ENCODE measurements at regions not wholly inside any gene's neighbourhood (a gene's known extent, or its start where the extent isn't known, plus 50 kb on each side); places are given as distances from the start of the nearest gene placed in this dataset.

DNA sequence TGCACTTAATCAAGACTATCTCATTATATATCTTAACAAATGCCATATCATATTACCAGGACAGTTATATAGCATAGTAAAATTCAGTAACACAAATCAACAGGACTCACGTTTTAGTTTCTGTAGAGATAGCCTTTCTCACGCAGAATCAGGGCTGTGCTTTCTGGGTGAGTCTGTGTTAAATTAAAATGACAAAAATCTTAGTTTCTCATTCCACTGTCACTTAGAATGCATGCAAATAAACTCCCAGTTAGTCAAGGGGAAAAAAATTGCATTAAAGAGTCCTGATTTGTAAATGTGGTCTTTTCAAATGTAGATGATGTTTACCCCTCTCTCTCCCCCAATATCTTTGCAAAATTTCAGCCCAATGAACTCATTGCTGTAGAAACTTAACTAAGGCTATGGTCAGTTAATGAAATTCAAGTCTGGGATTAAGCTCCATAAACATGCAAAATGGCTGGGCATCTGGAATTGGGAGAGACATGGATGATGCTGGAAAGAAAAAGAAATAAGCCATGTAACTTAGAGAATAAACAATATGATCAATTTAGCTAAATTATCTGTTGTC, 77.8 kb upstream of the MGAT4C start:
- TF ChIP-seq, protein P1, sequence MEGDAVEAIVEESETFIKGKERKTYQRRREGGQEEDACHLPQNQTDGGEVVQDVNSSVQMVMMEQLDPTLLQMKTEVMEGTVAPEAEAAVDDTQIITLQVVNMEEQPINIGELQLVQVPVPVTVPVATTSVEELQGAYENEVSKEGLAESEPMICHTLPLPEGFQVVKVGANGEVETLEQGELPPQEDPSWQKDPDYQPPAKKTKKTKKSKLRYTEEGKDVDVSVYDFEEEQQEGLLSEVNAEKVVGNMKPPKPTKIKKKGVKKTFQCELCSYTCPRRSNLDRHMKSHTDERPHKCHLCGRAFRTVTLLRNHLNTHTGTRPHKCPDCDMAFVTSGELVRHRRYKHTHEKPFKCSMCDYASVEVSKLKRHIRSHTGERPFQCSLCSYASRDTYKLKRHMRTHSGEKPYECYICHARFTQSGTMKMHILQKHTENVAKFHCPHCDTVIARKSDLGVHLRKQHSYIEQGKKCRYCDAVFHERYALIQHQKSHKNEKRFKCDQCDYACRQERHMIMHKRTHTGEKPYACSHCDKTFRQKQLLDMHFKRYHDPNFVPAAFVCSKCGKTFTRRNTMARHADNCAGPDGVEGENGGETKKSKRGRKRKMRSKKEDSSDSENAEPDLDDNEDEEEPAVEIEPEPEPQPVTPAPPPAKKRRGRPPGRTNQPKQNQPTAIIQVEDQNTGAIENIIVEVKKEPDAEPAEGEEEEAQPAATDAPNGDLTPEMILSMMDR (conservative IDR thresholded peaks at IDR 0.05; ENCODE audit: low read length): no peak
- DNase-seq (ENCODE audit: low read depth): no peak
- no peak overlapping the region for H3K4me3 ChIP-seq (ENCODE audit: low read length)

DNA sequence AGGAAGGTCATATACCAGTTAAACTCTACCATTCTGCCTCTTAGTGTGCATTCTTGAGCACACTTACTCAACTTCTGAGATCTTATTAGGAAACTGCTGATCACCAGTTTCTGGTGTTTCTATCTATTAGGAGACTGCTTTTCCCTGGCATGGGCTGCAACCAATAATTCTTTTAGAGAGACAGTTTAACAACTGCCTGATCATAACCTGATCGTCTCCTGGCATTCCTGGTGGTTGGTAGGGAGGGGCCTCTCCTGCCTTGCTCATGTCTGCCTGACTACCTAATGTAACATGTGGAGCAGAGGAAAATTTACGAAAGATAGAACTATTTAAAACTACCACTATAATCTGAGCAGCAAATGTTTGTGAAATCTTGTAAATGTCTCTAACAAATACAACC, 75.3 kb upstream of the MGAT4C start:
- H3K4me3 ChIP-seq (ENCODE audit: low read length): no peak overlapping the region
- no peak for DNase-seq (ENCODE audit: low read depth)
- TF ChIP-seq, protein P1 (conservative IDR thresholded peaks at IDR 0.05; ENCODE audit: low read length): no peak

DNA sequence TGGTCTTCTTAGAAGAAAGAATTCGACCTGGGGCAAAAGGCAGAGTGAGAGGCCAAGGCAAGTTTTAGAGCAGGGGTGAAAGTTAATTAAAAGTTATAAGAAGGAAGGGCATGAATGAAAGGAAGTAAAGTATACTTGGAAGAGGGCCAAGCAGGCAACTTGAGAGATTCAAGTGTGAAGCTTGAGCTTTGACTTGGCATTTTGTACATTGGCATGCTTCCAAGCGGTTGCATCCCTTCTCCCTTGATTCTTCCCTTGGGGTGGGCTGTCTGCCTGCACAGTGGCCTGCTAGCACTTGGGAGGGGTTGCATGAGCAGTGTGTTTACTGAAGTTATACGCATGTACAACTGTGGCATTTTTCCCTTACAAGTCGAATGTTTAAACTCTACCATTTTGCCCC, 74.8 kb upstream of the MGAT4C start:
- DNase-seq (ENCODE audit: low read depth): no peak
- no peak overlapping the region for H3K4me3 ChIP-seq (ENCODE audit: low read length)
- TF ChIP-seq, protein P1 (conservative IDR thresholded peaks at IDR 0.05; ENCODE audit: low read length): no peak

DNA sequence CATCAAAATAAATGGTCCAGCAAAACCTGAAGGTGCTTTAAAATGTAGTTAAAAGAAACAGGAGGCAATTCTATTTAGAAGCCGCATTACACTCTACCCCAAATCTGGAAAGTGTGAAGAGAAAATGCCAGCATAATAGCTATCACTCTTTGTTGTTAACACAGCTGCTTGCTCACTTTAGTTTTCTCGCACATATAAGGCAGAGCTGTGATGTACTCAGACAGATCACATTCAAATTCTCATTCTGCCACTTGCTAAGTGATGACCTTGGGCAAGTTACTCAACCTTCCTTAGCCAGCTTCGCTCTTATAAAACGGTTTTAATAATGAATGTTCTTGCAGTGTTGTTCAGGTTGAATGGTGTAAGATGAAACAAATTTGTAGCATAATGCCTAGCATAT, 56.0 kb upstream of the MGAT4C start:
- no peak overlapping the region for H3K4me3 ChIP-seq (ENCODE audit: low read length)
- DNase-seq (ENCODE audit: low read depth): no peak
- TF ChIP-seq, protein P1 (conservative IDR thresholded peaks at IDR 0.05; ENCODE audit: low read length): no peak

Measured in AG10803 (cell line).